Type B pancreatic cell (in vitro differentiated cells): ENCODE measurements at regions not wholly inside any gene's neighbourhood (a gene's known extent, or its start where the extent isn't known, plus 50 kb on each side); places are given as distances from the start of the nearest gene placed in this dataset.
A peak's percentile ranks its signal among the peaks of the same experiment; 100 is the strongest.

Experiments used
- DNase-seq: peaks from one replicate; pipeline ENCODE4 v3.0.0; 2021; ENCODE audit warnings: mixed read lengths; ENCODE audit not compliant: unreplicated experiment; ENCODE audit errors: extremely low spot score
- H3K27ac Mint-ChIP-seq: 2 replicates; pipeline ENCODE4 v1.8.0; 2021; ENCODE audit warnings: mild to moderate bottlenecking, mixed read lengths
- H3K27me3 Mint-ChIP-seq: 2 replicates; pipeline ENCODE4 v1.8.0; 2021; ENCODE audit warnings: mixed read lengths
- H3K36me3 Mint-ChIP-seq: 2 replicates; pipeline ENCODE4 v1.8.0; 2021; ENCODE audit warnings: mixed read lengths
- H3K4me1 Mint-ChIP-seq: one replicate; pipeline ENCODE4 v1.8.0; 2021; ENCODE audit warnings: mixed read lengths; ENCODE audit not compliant: unreplicated experiment
- H3K4me3 Mint-ChIP-seq: 2 replicates; pipeline ENCODE4 v1.8.0; 2021; ENCODE audit warnings: mild to moderate bottlenecking, mixed read lengths
- H3K9me3 Mint-ChIP-seq: 2 replicates; pipeline ENCODE4 v1.8.0; 2021; ENCODE audit warnings: mixed read lengths
- CTCF ChIP-seq: fragments of 200-600 bp; sonication (generic); conservative IDR thresholded peaks from 2 replicates; pipeline ENCODE4 v1.5.0; 2021; ENCODE audit warnings: antibody characterized with exemption, mild to moderate bottlenecking

DNA sequence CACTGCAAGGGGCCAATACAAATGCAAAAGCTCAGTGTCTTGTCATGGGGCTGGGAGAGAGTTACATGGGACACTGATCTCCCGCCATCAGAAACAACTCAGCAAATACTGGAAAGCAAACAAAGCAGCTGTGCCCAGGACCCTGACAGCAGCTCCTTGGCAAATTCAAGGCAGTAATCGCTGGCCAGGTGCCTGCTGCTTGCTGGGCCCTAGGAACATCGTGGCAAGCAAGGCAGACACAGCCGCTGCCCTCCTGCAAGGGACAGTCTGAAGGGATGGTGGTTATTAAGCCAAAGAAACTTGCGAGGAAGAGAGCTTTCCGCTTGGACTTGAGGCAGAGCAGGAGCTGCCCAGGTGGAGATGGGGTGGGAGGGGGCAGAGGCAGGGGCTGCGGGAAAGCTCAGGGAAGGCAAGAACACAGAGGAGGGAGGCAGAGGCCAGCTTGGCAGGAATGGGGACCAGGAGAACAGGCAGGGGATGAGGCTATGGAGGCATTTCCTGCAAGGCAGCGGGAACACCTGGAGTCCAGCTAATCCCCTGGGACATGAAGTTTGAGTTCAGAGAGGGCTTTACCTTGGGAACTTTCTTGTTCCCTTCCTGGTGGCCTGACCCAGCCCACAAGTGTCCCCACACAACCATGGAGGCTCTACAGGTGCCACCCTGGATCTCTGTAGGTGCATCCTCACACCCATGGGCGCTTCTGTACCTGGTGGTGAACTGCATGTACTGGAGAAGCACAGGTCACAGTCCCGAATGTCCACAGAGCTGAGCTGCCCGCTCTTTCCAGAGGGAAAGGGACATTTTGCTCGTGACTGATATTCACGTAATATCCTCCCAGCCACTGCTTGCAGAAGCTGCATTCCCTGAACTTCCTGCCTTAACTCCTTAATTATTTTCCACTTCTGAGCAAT is 78.7 kb upstream of the ATP2B2 start:
- no peak for TF ChIP-seq CTCF
- Mint-ChIP-seq H3K4me3 (no peak overlapping the region), H3K27ac (no peak overlapping the region), H3K27me3 (peaks cover 57% of the 10 kb centered on the region), H3K4me1 (no peaks in the 10 kb centered on the region), H3K9me3 (no peaks in the 10 kb centered on the region), H3K36me3 (no peaks in the 10 kb centered on the region)
- DNase-seq: no peak

GRCh38 chr3:10585945-10586344 is 80.6 kb upstream of the ATP2B2 start:
- H3K27ac Mint-ChIP-seq: no peak overlapping the region
- H3K27me3 Mint-ChIP-seq: peaks cover 65% of the 10 kb centered on the region
- H3K4me1 Mint-ChIP-seq: no peaks in the 10 kb centered on the region
- H3K4me3 Mint-ChIP-seq: no peak overlapping the region
- H3K36me3 Mint-ChIP-seq: no peaks in the 10 kb centered on the region
- no peak for DNase-seq
- no peak for TF ChIP-seq CTCF
- H3K9me3 Mint-ChIP-seq: no peaks in the 10 kb centered on the region

DNA sequence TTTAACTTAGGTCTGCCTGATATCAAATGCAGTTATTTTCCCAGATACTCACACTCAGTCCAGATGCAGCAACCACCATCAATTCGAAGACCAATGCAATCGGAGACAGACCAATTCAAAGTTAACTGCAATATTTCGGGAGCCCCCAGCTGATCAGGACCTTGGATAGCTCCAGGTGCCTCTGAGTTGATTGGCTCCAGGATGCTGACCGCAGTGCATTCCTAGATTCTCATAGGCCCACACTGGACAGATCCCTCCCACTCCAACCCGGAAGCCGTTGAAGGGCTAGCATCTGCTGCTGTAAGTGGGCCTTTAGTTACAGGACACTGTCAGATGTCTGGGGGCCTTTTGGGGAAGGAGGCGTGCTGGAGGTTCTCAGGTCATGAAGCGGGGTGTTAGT is 89.5 kb upstream of the ATP2B2 start:
- Mint-ChIP-seq H3K9me3 (peaks cover 3% of the 10 kb centered on the region), H3K4me3 (no peak overlapping the region), H3K4me1 (no peaks in the 10 kb centered on the region), H3K36me3 (no peaks in the 10 kb centered on the region), H3K27ac (no peak overlapping the region), H3K27me3 (peaks cover 21% of the 10 kb centered on the region)
- DNase-seq: peak; percentile 82
- TF ChIP-seq CTCF: no peak

- H3K4me1 Mint-ChIP-seq: no peaks in the 10 kb centered on the region
- H3K27ac Mint-ChIP-seq: no peak overlapping the region
- H3K9me3 Mint-ChIP-seq: peaks cover 3% of the 10 kb centered on the region
- H3K4me3 Mint-ChIP-seq: no peak overlapping the region
- DNase-seq: no peak
- TF ChIP-seq CTCF: no peak
- H3K27me3 Mint-ChIP-seq: peaks cover 13% of the 10 kb centered on the region
- no peaks in the 10 kb centered on the region for H3K36me3 Mint-ChIP-seq
Measured at GRCh38 chr3:10596746-10597448, 91.5 kb upstream of the ATP2B2 start.

DNA sequence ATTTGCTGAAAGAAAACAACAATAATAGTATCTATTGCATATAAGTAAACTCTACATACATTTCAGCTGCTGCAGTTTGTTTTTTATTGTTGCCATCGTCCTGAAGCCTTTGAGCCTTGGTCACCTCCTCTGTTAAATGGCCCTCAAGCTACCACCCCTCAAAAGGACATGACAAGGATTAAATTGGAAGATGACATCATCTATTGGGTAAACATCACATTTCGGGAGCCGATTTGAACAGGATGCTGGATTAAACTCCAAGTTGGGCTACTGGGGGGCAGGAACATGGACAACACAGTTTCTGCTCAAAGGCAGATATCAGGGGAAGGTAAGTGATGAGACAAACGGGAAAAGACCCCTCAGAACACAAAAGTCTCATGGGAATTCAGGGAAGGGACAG is 92.3 kb upstream of the ATP2B2 start:
- Mint-ChIP-seq H3K4me1 (no peaks in the 10 kb centered on the region), H3K27me3 (peaks cover 16% of the 10 kb centered on the region), H3K4me3 (no peak overlapping the region), H3K9me3 (peaks cover 3% of the 10 kb centered on the region), H3K36me3 (no peaks in the 10 kb centered on the region), H3K27ac (no peak overlapping the region)
- no peak for DNase-seq
- no peak for TF ChIP-seq CTCF
